NCI-H2171 treated with DMSO at 0.1 percent for 48 hours (cell line): ENCODE measurements at regions not wholly inside any gene's neighbourhood (a gene's known extent, or its start where the extent isn't known, plus 50 kb on each side); places are given as distances from the start of the nearest gene placed in this dataset.
A peak's percentile ranks its signal among the peaks of the same experiment; 100 is the strongest.

Source experiments
- DNase-seq: peaks from one replicate; lab custom pipeline; 2025; lab: John Stamatoyannopoulos, UW

DNA sequence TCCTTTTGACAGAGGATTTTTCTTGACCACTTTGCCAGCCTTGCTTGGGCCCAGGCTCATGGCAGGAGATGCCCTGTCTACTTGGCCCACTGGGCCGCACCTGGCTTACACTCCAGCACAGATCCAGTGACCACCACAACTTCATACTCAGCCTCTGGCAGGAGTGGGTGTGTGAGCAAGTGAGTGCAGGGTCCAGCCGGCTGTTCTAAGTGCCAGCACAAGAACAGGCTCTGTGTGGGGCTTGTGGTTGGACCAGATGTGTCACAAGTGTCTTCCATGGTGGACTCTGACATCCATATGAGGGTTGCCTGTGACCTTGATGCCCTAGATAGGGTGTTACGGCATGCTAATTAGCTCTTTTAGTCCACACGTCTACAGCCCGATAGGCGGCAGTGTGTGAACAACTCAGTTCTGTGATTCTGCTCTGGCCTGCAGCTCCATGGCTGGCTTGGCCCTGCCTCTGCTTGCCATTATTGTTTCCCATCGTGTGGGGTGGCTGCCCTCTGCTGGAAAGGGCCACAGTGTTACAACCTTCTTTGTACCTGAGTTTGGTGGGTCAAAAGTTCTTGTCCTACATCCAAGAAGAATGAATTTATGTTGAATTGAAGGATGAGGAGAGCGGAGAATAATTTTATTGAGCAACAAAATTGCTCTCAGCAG lies 1089.1 kb downstream of the SLC6A15 start:
- DNase-seq: peak; percentile 31

DNA sequence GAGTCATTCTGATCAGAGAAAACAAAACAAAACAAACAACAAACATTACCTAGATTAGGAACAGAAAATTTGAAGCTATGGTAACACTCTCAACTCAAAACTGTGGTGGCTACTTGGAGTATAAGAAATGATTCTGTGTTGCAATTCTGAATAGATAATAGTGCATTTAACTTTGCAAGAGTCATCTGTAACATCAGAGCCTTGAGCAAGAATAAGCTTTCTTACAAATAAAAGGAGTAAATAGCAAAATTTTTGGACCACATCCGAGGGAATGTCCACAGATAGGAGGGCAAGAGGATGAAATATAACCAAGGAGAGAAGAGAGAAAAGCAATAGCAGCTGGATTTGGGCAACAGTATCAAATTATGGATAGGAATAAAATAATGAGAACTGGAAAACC lies 1090.6 kb downstream of the SLC6A15 start:
- DNase-seq: no peak

DNA sequence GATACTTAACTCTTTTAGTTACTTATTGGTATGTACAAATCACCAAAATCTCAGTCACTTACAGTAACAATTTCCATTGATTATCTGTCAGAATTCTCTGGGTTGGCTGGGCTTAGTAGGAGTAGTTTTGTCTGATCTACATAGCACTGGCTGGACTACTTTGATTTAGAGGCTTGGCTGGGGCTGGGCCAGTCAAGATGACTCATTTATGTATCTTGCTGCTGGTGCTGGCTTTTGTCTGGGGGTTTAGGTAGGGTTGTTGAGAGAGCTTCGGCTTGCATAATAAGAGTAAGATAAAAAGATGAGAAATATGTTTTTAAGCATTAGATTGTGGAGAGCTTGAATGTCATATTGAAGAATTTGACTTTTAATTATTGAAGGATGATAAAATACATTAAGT lies 1093.7 kb downstream of the SLC6A15 start:
- no peak for DNase-seq

DNA sequence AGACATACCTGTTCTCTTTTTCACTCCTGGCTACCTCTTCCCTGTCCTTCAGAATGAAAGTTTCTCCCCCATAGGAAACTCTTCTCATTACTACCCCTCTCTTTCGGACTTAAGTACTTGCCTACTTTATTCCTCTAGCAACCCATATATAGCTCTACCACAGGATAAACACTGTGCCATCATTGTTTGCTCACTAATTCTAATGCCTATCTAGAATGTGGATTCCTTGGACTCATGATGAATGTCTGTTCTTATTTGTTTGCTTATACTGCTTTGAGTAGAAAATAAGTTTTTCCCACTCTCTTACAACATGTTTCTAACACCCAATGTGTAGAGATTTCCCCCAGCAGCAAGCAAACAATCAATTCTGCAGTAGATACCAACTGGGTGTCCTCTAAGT lies 1094.9 kb downstream of the SLC6A15 start:
- DNase-seq: no peak

DNA sequence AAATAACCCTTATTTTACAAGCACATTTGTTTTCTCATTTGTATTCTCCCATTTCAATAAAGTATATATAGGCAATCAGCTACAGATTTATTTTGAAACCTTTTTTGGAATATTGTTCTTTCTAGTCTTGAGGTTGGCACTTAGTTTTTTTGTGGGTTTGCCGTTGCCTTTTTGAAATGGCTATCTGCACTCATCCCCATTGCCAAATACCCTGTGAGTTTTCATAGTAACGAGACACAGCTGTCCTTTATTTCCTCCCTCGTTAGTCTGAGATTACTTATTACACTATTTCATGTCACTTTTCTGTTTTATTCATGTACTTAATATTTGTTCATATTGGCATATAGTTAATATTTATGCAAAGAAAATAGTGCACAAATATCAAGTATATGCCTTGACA lies 1104.0 kb downstream of the SLC6A15 start:
- DNase-seq: no peak

DNA sequence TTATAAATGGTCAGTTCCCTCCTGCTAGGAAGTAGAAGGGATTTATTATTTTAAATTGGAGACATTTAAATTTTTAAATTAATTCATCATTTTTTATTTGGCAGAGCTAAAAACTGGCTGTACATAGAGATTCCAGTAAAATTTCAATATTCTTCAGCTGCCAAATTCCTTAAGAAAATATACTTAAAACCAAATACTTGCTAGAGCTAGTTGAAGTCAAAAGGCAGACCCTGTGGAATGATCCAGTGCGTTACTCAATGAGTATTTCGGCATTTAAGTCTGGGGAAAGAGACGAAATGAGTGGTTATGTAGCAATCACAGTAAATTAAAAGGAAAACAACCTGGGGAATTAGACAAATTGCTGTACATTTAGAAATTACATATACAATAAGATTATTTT lies 1104.7 kb downstream of the SLC6A15 start:
- no peak for DNase-seq

DNA sequence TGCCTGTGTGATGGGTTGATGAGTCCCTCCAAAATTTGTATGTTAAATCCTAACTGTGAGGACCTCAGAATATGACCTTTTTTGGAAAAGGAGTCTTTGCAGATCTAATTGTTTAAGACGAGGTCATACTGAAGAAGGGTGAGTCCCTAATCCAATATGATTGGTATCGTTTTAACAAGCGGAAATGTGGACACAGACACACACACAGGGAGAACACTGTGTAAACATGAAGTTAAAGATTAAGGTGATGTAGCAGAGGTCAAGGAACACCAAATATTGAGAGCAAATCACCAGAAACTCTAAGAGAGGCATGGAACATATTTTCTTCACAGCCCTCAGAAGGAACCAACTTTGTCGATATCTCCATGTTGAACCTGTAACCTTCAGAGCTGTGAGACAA lies 1106.7 kb downstream of the SLC6A15 start:
- DNase-seq: no peak

DNA sequence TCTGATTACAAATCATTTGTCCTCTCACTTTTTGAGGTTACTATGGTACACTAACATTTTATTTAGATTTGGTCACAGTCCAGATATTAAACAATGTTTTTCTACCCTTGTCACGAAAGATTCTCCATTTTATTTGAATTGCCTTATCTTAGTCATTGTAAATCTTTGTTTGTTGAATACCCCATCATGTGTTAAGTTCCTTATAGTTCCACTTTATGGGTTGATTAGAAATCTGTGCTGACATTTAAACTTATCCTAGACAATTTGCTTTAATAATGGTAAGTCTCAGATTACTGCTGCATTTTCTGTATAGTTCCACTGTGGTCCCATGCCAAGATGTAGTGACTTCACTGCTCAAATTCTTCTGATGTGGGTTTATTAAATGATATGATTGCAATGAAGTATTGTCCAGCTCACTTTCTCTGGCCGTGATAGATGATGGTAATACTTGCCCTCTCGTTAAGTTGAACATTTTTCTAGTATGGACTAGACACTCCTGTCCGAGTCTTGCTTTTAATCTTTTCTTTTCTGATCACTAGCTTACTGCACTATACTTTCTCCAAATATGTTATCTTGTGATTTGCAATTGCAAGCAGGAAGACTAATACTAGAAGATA lies 1107.3 kb downstream of the SLC6A15 start:
- no peak for DNase-seq

DNA sequence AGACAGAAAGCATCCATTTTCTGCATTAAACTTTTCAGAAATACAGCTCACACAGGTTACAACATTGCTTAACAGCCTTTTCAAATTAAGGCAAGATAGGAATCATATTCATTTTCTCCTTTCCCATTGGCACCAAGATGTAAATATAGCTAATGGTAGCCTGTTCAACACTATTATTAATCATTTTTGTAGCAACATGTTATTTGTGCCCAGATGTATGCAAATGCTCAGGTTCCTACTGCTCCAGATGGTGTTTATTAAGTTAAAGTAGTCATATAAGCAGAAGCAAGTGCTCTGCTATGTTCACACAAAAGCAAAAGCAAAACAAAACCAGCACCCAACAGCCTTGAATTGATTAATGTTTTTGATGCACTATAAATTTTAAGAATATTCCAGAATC lies 1110.6 kb downstream of the SLC6A15 start:
- DNase-seq: peak; percentile 64

DNA sequence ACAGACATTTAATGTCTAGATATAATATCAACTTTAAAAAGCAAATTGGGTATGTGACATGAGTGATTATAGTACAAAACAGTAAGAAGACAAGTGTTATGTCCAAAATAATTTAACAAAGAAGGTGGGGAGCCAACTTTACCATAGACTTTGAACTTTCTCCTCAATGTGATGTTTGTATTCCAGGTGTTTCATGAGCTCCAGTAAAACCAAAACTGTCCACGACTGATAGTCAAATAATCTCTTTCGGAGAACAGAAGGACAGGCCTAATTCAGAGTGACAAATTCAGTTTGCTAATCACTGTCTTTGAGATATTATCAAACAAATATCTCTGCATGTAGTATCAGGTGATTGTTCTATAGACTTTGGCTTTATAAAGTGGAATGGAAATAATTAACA lies 1112.6 kb downstream of the SLC6A15 start:
- no peak for DNase-seq

DNA sequence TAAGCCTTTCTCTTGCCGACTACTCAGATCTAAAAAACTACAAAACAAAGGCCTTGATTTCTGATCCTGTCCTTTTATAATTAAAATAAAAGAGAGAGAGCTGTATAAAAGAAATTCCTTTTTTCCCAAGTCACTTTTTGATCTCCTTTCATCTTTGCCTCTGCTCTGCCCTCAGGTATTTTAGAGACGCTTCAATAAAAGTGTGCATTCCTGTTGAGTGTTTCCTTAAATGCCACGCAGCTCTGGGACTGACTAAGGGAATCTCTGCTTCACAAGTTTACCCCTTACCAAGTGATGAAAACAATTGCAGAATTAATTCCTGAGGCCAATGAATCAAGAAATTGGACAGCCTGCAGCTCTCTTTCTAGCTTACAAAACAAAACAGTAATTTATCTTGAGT lies 1109.8 kb downstream of the TMTC2 start:
- DNase-seq: no peak

DNA sequence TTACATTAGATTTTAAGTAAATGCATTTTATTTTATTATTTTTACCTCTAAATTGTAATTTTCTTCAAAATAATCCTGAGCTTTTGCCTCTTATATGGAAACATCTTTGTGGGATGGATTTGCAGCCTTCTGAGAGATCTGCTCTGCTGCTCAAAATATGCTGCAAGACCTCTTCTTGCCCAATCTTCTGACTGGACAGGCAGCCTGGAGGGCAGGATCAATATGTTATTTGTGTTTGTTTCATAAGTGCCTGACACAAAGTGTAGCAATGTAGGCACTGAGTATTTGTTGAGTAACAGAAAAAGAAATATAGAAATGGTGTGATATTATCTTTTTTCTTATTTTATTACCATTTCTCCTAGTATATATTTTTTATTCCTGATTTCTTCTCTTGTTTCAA lies 1106.9 kb downstream of the TMTC2 start:
- no peak for DNase-seq

DNA sequence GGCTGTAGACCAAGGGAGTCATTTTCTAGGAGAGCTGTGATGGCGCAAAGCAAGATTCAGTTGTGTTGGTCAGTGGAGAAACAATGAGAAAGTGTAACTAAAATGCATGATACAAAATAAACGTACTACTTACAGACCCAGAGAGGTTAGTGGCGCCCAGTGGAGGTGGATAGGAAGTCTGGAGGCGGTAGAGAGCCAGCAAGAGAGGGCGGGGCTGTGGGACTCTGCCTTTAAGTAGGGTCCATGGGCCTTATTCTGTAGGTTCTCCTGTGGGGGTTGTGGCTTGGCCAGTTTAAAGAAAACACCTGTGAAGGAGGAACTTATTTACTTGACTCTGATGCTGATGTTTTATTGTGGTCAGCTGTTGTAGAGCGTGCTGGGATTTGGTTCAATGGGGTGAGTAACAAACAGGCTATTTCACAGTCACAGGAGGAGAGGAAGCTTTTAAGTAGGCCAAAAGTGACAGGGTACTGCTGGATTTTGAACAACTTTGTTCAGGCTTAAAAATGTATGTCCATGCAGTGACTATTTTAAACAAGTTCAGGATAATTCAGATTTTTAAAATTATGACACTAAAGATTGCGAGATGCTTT lies 1097.7 kb downstream of the TMTC2 start:
- DNase-seq: no peak

DNA sequence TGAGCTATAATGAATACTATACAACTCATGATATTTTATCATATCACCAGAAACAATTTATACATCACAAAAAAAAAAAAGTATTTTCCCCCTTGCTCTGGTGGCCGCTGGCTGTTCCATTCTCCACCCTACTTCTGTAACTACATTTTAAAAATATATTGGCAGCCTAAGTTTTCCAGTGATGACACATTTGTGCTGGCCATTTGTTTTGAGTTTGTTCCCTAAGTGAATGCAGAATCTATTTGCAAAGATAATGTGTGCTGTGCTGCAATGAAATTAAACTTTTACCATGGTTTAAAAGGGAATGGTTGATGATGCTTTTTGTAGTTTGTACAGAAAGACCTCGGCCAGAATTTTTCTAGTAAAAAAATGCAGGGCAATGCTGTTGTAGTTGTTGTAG lies 1092.8 kb downstream of the TMTC2 start:
- no peak for DNase-seq

DNA sequence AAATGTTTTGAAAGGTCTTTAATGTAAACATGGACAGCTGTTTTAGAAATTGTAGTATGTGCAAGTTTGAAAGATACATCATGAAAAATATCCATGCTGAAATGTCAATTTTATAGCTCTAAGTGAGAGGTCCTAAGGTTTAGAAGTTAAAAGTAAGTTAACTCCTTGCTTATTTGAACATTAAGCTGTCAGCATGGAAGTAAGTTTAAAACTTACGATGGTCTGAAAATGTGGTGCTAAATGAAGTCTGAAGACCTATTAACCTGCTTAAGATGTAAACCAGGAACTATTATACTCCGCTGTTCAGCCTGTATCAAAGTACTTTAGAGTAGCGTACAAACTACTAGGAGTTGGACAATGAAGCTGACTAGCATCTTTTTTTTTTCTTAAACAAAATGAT lies 1082.4 kb downstream of the TMTC2 start:
- no peak for DNase-seq

DNA sequence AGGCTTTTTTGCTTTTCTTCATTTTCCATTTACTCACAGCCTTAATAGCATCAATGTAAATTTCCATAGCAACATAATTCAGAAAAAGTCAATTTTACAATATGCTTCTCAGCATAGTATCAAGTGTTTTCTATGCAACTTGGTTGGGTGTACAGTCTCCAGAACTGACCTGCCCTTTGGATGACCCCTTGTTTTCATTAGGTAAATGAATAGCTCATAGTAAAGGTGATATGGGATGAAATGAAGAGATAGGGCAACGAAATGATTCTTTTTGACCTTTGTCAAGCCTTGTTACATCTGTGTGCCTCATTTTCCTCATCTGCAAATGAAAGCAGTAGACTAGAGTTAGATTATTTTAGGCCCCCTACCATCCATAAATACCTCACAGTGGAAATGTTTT lies 1081.0 kb downstream of the TMTC2 start:
- DNase-seq: no peak

DNA sequence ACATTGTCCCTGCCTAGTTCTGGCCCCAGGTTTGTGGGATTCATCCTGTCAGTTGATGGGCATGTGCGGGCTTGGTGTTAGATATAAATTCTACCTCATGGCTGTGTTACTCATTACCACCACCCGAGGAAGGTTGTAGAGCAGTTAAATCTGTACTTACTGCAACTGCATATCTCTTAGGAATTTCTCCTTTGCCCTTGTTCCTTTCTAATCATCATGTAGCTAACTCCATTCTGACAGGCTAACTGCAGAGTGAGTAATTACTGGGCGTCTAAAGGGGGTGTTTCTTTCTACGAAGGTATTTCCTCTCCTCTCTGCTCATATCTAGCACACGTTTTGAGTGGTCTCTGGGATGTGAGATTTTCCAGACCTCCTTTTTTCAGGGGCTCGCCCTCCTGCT lies 1076.7 kb downstream of the TMTC2 start:
- DNase-seq: no peak

DNA sequence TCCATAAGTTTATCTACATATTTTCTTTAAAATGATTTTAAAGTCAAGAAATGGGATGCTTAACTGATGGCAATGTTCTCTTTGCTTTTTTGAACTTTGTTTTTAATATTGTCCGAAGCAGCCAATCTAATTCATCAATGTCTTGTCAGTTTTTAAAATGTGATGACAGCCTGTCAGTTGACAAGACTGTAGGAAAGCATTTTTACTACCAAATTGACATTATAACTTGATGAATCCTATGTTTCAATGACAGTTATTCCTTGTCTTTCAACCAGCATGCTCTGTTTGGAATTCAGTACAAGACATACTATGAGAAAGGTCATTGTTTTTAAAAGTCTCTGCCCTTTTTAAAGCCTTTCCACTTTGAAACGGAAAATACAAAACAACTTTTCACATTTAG lies 1073.2 kb downstream of the TMTC2 start:
- DNase-seq: no peak

DNA sequence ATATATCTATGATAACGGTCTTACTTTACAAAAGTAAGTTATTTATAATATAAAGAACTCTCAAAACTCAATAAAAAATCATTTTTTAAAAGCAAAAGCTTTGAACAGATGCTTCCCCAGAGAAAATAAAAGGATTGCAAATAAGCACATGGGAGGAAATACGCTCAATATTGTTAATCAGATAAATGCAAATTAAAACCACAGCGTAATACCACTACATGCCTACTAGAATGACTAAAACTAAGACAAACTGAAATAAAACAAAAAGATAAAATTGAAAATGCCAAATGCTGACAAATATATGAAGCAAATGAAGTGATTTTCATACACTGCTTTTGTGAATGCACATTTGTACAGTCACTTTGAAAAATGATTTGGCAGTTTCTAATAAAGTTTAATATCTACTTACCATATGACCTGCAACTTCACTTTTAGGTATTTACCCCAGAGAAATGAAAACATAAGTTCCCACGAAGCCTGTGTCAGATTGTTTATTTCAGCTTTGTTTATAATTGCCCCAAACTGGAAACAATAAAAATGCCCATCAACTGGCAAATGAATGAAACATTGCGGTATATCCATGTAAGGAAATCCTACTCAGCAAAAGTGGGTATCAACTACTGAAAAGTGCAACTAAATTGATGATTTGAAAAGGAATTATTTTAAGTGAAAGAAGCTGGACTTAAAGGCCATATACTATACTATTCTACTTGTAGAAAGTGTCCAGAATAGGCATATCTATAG lies 1072.4 kb downstream of the TMTC2 start:
- DNase-seq: no peak

DNA sequence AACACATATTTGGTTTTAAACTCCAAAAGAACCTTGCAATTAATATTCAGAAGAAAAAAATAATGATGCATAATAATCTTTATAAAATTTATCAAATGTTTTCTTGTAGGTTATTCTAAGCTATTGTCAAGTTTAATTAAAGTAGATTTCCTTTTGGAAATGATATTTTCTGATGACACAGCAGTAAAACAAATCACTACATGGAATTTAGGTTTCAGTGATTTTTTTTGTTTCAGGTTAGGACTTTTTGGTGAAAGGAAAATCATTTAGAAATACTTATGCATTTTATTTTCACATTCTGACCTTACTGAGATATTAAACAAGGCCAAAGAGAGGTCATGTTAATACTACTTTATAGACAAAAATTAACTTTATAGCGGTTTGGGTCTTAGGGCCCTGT lies 1067.2 kb downstream of the TMTC2 start:
- no peak for DNase-seq

DNA sequence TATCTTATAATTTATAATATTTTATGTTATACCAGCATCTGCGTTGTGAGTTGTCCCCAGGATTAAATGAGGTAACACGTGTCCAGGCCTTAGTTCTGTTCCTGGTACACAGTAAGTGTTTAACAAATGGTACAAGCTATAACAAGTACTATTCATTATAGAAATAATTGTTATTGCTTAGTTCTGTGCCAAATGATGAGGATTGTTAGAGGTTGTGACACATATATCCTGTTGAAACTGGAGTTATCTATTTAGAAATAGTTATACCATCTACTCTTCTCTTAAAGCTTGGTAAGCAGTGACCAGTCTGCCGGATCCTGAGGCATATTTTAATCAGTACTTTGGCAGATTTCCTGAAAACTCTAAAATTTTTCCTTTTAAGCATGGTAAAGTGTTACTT lies 1066.5 kb downstream of the TMTC2 start:
- DNase-seq: no peak

DNA sequence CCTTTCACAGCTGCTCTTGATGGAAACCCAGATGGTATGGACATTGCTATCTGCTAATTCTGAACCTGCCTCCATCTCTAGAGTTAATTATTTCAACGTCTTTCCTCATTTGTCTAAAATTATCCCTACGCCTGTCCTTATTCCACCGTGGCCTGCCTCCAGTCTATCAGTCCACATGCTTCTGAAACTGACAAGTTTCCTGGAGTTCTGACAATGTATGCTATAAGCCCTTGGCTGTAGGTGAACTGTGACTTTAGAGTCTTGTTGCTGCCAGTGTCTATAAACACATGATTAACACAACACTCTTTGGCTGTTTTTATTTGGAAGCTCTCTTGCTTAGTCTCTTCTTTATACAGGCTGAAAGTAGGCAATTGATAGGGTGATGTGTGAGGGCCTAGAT lies 1052.9 kb downstream of the TMTC2 start:
- DNase-seq: no peak

DNA sequence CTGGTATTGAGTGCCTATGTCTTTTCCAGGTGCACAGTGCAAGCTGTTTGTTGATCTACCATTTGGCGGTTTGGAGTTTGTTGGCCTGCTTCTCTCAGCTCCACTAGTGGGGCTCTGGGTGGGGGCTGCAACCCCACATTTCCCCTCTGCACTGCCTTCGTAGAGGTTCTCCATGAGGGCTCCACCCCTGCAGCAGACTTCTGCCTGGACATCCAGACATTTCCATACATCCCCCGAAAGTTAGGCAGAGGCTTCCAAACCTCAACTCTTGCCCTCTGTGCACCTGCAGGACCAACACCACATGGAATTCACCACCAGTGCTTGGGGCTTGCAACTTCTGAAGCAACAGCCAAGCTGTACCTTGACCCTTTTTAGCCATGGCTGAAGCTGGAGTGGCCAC lies 1024.1 kb downstream of the TMTC2 start:
- DNase-seq: no peak
